Neural crest cell (in vitro differentiated cells): ENCODE measurements at regions not wholly inside any gene's neighbourhood (a gene's known extent, or its start where the extent isn't known, plus 50 kb on each side); places are given as distances from the start of the nearest gene placed in this dataset.

ENCODE experiments used
- DNase-seq: peaks from one replicate; pipeline ENCODE4 v3.0.0; 2021; ENCODE audit warnings: low read depth, mixed read lengths, low spot score
- H3K27ac Mint-ChIP-seq: one replicate; pipeline ENCODE4 v1.8.0; 2021; ENCODE audit warnings: mild to moderate bottlenecking, mixed read lengths; ENCODE audit not compliant: unreplicated experiment
- H3K27me3 Mint-ChIP-seq: 2 replicates; pipeline ENCODE4 v1.8.0; 2021; ENCODE audit warnings: low read depth, mild to moderate bottlenecking, mixed read lengths
- H3K36me3 Mint-ChIP-seq: 2 replicates; pipeline ENCODE4 v1.8.0; 2021; ENCODE audit warnings: low read depth, mild to moderate bottlenecking, mixed read lengths
- H3K4me1 Mint-ChIP-seq: 2 replicates; pipeline ENCODE4 v1.8.0; 2021; ENCODE audit warnings: mixed read lengths
- H3K4me3 Mint-ChIP-seq: one replicate; pipeline ENCODE4 v1.8.0; 2021; ENCODE audit warnings: mild to moderate bottlenecking, mixed read lengths
- H3K9me3 Mint-ChIP-seq: 2 replicates; pipeline ENCODE4 v1.8.0; 2021; ENCODE audit warnings: mixed read lengths
- TF ChIP-seq, protein P1 (sequence below): fragments of 200-600 bp; sonication (generic); conservative IDR thresholded peaks from 2 replicates; pipeline ENCODE4 v1.5.0; 2021; ENCODE audit warnings: antibody characterized with exemption, mild to moderate bottlenecking

DNA sequence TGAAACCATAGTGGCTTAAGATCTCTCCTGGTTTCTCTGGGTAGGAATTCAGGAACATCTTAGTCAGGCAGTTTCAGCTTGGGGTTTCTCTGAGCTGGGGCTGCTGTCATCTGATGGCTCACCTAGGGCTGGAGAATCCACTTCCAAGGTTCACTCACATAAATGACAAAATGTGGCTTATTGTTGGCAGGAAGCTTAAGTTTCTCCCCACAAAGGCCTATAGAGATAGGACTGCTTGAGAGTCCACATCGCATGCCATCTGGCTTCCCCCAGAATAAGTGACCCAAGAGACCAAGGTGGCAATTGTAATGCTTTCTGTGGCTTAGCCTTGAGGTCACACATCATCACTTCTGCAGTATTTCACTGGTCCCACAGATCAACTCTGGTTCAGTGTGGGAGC is 131.4 kb downstream of the EDN1 start:
- DNase-seq: no peak
- no peaks in the 10 kb centered on the region for H3K4me1 Mint-ChIP-seq
- TF ChIP-seq, protein P1, sequence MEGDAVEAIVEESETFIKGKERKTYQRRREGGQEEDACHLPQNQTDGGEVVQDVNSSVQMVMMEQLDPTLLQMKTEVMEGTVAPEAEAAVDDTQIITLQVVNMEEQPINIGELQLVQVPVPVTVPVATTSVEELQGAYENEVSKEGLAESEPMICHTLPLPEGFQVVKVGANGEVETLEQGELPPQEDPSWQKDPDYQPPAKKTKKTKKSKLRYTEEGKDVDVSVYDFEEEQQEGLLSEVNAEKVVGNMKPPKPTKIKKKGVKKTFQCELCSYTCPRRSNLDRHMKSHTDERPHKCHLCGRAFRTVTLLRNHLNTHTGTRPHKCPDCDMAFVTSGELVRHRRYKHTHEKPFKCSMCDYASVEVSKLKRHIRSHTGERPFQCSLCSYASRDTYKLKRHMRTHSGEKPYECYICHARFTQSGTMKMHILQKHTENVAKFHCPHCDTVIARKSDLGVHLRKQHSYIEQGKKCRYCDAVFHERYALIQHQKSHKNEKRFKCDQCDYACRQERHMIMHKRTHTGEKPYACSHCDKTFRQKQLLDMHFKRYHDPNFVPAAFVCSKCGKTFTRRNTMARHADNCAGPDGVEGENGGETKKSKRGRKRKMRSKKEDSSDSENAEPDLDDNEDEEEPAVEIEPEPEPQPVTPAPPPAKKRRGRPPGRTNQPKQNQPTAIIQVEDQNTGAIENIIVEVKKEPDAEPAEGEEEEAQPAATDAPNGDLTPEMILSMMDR: no peak
- H3K9me3 Mint-ChIP-seq: no peaks in the 10 kb centered on the region
- H3K27me3 Mint-ChIP-seq: no peaks in the 10 kb centered on the region
- H3K27ac Mint-ChIP-seq: no peak overlapping the region
- no peak overlapping the region for H3K4me3 Mint-ChIP-seq
- no peaks in the 10 kb centered on the region for H3K36me3 Mint-ChIP-seq

DNA sequence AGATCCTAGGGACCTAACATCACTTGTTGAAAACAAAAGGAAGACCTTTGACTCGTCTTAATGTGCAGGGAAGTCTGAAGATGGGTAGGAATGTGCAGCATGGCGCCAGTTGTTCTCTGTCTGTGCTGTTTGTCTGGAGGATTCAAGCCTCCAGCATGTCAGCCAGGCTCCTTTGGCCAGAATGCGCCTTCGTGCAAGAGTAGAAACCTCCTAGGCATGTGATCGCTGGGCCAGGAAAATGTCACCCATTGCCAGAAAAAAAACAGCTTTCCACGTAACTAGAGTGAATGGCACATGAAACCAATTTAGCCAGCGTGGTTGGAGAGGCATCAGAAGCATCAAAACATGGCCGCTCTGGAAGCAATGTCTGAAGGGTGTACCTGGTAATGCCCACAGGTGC is 132.7 kb downstream of the EDN1 start:
- H3K4me1 Mint-ChIP-seq: peaks cover 4% of the 10 kb centered on the region
- no peaks in the 10 kb centered on the region for H3K27me3 Mint-ChIP-seq
- TF ChIP-seq, protein P1: no peak
- H3K27ac Mint-ChIP-seq: no peak overlapping the region
- no peaks in the 10 kb centered on the region for H3K36me3 Mint-ChIP-seq
- no peaks in the 10 kb centered on the region for H3K9me3 Mint-ChIP-seq
- H3K4me3 Mint-ChIP-seq: no peak overlapping the region
- no peak for DNase-seq

DNA sequence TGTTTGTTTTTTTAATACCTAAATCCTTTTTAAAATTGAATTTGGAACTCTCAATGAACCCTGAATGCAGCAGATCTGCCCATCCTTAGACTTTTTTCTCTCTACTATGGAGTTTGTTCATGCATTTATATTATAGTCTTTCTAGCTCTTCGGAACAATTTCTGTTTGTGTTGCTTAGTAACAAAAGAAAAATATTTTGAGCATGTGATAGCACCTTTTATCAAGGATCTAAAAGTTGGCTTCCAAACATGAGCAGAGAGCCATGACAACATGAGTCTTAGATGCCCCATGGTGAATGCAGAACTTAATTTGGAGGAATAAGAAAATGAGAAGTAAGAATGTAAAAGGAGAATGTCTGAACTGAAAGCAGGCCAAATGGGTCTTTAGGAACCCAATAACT is 133.7 kb downstream of the EDN1 start:
- H3K4me1 Mint-ChIP-seq: peaks cover 4% of the 10 kb centered on the region
- TF ChIP-seq, protein P1: no peak
- DNase-seq: no peak
- H3K4me3 Mint-ChIP-seq: no peak overlapping the region
- H3K27me3 Mint-ChIP-seq: no peaks in the 10 kb centered on the region
- H3K27ac Mint-ChIP-seq: no peak overlapping the region
- H3K36me3 Mint-ChIP-seq: no peaks in the 10 kb centered on the region
- H3K9me3 Mint-ChIP-seq: no peaks in the 10 kb centered on the region

DNA sequence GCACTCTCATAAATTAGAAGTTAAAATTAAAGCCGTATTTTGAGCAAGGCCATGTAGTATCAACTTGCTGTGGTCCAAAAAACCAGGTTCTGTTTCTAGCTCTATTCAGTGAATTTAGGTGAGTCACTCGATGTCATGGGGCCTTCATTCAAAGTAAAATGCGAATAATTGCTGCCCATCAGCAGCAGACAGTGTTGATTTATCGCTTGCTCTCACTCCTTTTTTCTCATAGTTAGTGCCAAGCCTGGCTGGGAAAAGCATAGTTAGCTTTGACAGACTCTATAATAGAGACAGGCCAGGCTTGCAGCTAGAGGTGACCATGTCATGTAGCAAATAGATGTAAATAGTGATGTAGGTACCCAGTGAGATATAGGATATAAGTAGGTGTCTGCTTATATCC is 136.0 kb downstream of the EDN1 start:
- H3K27ac Mint-ChIP-seq: no peak overlapping the region
- no peaks in the 10 kb centered on the region for H3K9me3 Mint-ChIP-seq
- H3K27me3 Mint-ChIP-seq: no peaks in the 10 kb centered on the region
- no peak overlapping the region for H3K4me3 Mint-ChIP-seq
- no peak for DNase-seq
- peaks cover 4% of the 10 kb centered on the region for H3K4me1 Mint-ChIP-seq
- TF ChIP-seq, protein P1: no peak
- no peaks in the 10 kb centered on the region for H3K36me3 Mint-ChIP-seq

DNA sequence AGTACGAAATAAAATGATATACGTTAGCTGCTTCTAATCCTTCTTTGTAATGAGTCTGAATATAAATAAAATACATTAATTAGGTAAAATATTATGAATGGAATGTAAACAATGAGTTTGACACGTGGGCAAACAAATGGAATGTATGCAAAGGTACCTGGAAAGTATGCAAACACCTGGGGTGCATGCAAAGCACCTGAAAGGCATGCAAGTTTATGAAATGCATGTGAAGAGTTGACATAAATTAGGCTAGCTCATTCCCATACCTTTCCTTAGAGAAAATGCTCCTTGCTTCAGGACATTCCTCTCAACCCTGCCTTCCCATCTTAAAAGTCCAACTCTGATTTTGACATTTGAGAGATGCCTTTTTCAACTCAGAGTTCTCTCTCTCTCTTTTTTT is 140.9 kb downstream of the EDN1 start:
- Mint-ChIP-seq H3K4me1 (peaks cover 4% of the 10 kb centered on the region), H3K27ac (no peak overlapping the region)

More for the DNA sequence above, 140.9 kb downstream of the EDN1 start:
- Mint-ChIP-seq H3K36me3 (no peaks in the 10 kb centered on the region), H3K9me3 (peaks cover 5% of the 10 kb centered on the region), H3K27me3 (no peaks in the 10 kb centered on the region), H3K4me3 (no peak overlapping the region)
- no peak for DNase-seq
- TF ChIP-seq, protein P1: no peak
